ENCODE measurements at regions not wholly inside any gene's neighbourhood (a gene's known extent, or its start where the extent isn't known, plus 50 kb on each side); places are given as distances from the start of the nearest gene placed in this dataset.

DNA sequence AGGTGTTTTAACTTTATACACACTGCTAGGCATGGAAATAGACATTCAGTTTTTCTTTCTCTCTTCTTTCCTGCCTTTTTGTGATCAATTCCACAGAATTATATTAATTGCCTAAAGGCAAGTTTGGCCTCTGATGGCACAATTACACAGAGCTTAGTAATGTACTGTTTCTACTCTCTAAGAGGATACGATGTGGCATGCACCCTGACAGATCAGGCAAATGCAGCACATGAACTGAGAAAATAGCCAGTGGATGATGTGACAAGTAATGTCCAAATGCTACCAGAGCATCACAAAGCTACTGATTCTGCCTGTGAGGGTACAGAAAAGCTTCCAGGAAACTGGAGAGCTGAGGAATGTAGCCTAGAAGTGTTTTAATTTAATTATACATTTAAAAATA is 233.8 kb upstream of the PRR20A start:
- TF ChIP-seq, protein P1, sequence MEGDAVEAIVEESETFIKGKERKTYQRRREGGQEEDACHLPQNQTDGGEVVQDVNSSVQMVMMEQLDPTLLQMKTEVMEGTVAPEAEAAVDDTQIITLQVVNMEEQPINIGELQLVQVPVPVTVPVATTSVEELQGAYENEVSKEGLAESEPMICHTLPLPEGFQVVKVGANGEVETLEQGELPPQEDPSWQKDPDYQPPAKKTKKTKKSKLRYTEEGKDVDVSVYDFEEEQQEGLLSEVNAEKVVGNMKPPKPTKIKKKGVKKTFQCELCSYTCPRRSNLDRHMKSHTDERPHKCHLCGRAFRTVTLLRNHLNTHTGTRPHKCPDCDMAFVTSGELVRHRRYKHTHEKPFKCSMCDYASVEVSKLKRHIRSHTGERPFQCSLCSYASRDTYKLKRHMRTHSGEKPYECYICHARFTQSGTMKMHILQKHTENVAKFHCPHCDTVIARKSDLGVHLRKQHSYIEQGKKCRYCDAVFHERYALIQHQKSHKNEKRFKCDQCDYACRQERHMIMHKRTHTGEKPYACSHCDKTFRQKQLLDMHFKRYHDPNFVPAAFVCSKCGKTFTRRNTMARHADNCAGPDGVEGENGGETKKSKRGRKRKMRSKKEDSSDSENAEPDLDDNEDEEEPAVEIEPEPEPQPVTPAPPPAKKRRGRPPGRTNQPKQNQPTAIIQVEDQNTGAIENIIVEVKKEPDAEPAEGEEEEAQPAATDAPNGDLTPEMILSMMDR (IDR thresholded peaks at IDR 0.05), result no peak
- TF ChIP-seq POLR2A (IDR thresholded peaks at IDR 0.05), result no peak
